Stimulated activated naive B cell treated with anti-CD40 and anti-IgM and Interleukin-4, amounts not matched to agents 10 μg/mL and 1 μg/mL and 100 μg/mL, for 72 hours (primary cell): ENCODE measurements at regions not wholly inside any gene's neighbourhood (a gene's known extent, or its start where the extent isn't known, plus 50 kb on each side); places are given as distances from the start of the nearest gene placed in this dataset.

ENCODE experiments used
- ATAC-seq, 2 donors: fragments of 150-1000 bp; cut with Tn5 transposase; replicated peaks; 2 replicates each; pipeline ENCODE4 v1.10.0; 2021; ENCODE audit warnings: moderate library complexity in 1 of 2
- DNase-seq: peaks from one replicate; pipeline ENCODE4 v3.0.0; 2021
- H3K27ac Mint-ChIP-seq: one replicate; pipeline ENCODE4 v1.8.0; 2022; ENCODE audit warnings: mild to moderate bottlenecking, mixed read lengths
- H3K27me3 Mint-ChIP-seq, 2 donors: one replicate each; pipeline ENCODE4 v1.8.0; 2022; ENCODE audit warnings: mixed read lengths in 2 of 2
- H3K36me3 Mint-ChIP-seq, 2 donors: one replicate each; pipeline ENCODE4 v1.8.0; 2022; ENCODE audit warnings: mixed read lengths in 2 of 2, mild to moderate bottlenecking in 1 of 2
- H3K4me1 Mint-ChIP-seq, 2 donors: one replicate each; pipeline ENCODE4 v1.8.0; 2022; ENCODE audit warnings: mixed read lengths in 2 of 2, mild to moderate bottlenecking in 1 of 2
- H3K4me3 Mint-ChIP-seq, 2 donors: one replicate each; pipeline ENCODE4 v1.8.0; 2022; ENCODE audit warnings: mild to moderate bottlenecking in 2 of 2, mixed read lengths in 2 of 2, moderate library complexity in 1 of 2
- H3K9me3 Mint-ChIP-seq, 2 donors: one replicate each; pipeline ENCODE4 v1.8.0; 2022; ENCODE audit warnings: mixed read lengths in 2 of 2, mild to moderate bottlenecking in 1 of 2

GRCh38 chr4:17096692-17097091 is 198.2 kb upstream of the LDB2 start:
- no peak overlapping the region for H3K27ac Mint-ChIP-seq
- ATAC-seq (no peak), DNase-seq (no peak)
- peaks cover 0 to 8% of the 10 kb centered on the region in 2 donors for H3K4me1 Mint-ChIP-seq
- no peaks in the 10 kb centered on the region for H3K9me3 Mint-ChIP-seq
- no peaks in the 10 kb centered on the region for H3K36me3 Mint-ChIP-seq
- H3K4me3 Mint-ChIP-seq: no peak overlapping the region
- H3K27me3 Mint-ChIP-seq: no peaks in the 10 kb centered on the region

GRCh38 chr4:17095771-17096170 is 197.3 kb upstream of the LDB2 start:
- Mint-ChIP-seq H3K9me3 (no peaks in the 10 kb centered on the region), H3K27ac (no peak overlapping the region), H3K4me3 (no peak overlapping the region), H3K4me1 (peaks cover 0 to 8% of the 10 kb centered on the region in 2 donors), H3K27me3 (no peaks in the 10 kb centered on the region), H3K36me3 (no peaks in the 10 kb centered on the region)
- no peak for ATAC-seq
- no peak for DNase-seq

GRCh38 chr4:17094876-17095210 is 196.4 kb upstream of the LDB2 start:
- Mint-ChIP-seq H3K27me3 (no peaks in the 10 kb centered on the region), H3K36me3 (no peaks in the 10 kb centered on the region), H3K27ac (no peak overlapping the region), H3K9me3 (no peaks in the 10 kb centered on the region), H3K4me1 (peaks cover 0 to 8% of the 10 kb centered on the region in 2 donors), H3K4me3 (no peak overlapping the region)
- no peak for DNase-seq
- no peak for ATAC-seq

GRCh38 chr4:17094159-17094875 is 195.9 kb upstream of the LDB2 start:
- no peak overlapping the region for H3K27ac Mint-ChIP-seq

GRCh38 chr4:17093481-17093880 is 195.0 kb upstream of the LDB2 start:
- H3K27ac Mint-ChIP-seq: no peak overlapping the region
- no peaks in the 10 kb centered on the region for H3K27me3 Mint-ChIP-seq
- H3K9me3 Mint-ChIP-seq: peaks cover 0 to 4% of the 10 kb centered on the region in 2 donors
- peaks cover 0 to 8% of the 10 kb centered on the region in 2 donors for H3K4me1 Mint-ChIP-seq
- ATAC-seq (peak in 1 of 2 donors; percentile 22), DNase-seq (no peak)
- H3K4me3 Mint-ChIP-seq: no peak overlapping the region
- no peaks in the 10 kb centered on the region for H3K36me3 Mint-ChIP-seq

More at GRCh38 chr4:17094159-17094875, 195.9 kb upstream of the LDB2 start:
- no peak for DNase-seq
- no peak for ATAC-seq
- no peaks in the 10 kb centered on the region for H3K9me3 Mint-ChIP-seq
- H3K27me3 Mint-ChIP-seq: no peaks in the 10 kb centered on the region
- no peak overlapping the region for H3K4me3 Mint-ChIP-seq
- H3K36me3 Mint-ChIP-seq: no peaks in the 10 kb centered on the region
- peaks cover 0 to 8% of the 10 kb centered on the region in 2 donors for H3K4me1 Mint-ChIP-seq

- H3K27ac Mint-ChIP-seq: no peak overlapping the region
- DNase-seq (no peak), ATAC-seq (peak; percentile 78)
- H3K36me3 Mint-ChIP-seq: no peaks in the 10 kb centered on the region
- peaks cover 0 to 4% of the 10 kb centered on the region in 2 donors for H3K9me3 Mint-ChIP-seq
- no peaks in the 10 kb centered on the region for H3K27me3 Mint-ChIP-seq
- peaks cover 0 to 8% of the 10 kb centered on the region in 2 donors for H3K4me1 Mint-ChIP-seq
- no peak overlapping the region for H3K4me3 Mint-ChIP-seq
Measured at GRCh38 chr4:17092736-17093437, 194.4 kb upstream of the LDB2 start.

- Mint-ChIP-seq H3K4me1 (peaks cover 0 to 8% of the 10 kb centered on the region in 2 donors), H3K27me3 (no peaks in the 10 kb centered on the region), H3K36me3 (no peaks in the 10 kb centered on the region), H3K27ac (no peak overlapping the region), H3K9me3 (peaks cover 0 to 4% of the 10 kb centered on the region in 2 donors), H3K4me3 (no peak overlapping the region)
- DNase-seq (no peak), ATAC-seq (no peak)
Measured at GRCh38 chr4:17091104-17091503, 192.7 kb upstream of the LDB2 start.

- H3K4me1 Mint-ChIP-seq: peaks cover 0 to 8% of the 10 kb centered on the region in 2 donors
- peaks cover 0 to 4% of the 10 kb centered on the region in 2 donors for H3K9me3 Mint-ChIP-seq
- no peak for DNase-seq
- no peak overlapping the region for H3K4me3 Mint-ChIP-seq
- no peak for ATAC-seq
- H3K27ac Mint-ChIP-seq: no peak overlapping the region
- H3K27me3 Mint-ChIP-seq: no peaks in the 10 kb centered on the region
- no peaks in the 10 kb centered on the region for H3K36me3 Mint-ChIP-seq
Measured at GRCh38 chr4:17090063-17090462, 191.6 kb upstream of the LDB2 start.

GRCh38 chr4:17085416-17085815 is 187.0 kb upstream of the LDB2 start:
- no peaks in the 10 kb centered on the region for H3K36me3 Mint-ChIP-seq
- H3K27me3 Mint-ChIP-seq: no peaks in the 10 kb centered on the region
- no peaks in the 10 kb centered on the region for H3K4me1 Mint-ChIP-seq
- no peak overlapping the region for H3K4me3 Mint-ChIP-seq
- no peak overlapping the region for H3K27ac Mint-ChIP-seq
- H3K9me3 Mint-ChIP-seq: peaks cover 0 to 4% of the 10 kb centered on the region in 2 donors
- no peak for DNase-seq
- no peak for ATAC-seq

- no peak for ATAC-seq
- H3K27ac Mint-ChIP-seq: no peak overlapping the region
- no peak for DNase-seq
- no peaks in the 10 kb centered on the region for H3K27me3 Mint-ChIP-seq
- H3K4me3 Mint-ChIP-seq: no peak overlapping the region
- no peaks in the 10 kb centered on the region for H3K36me3 Mint-ChIP-seq
- no peaks in the 10 kb centered on the region for H3K4me1 Mint-ChIP-seq
- no peaks in the 10 kb centered on the region for H3K9me3 Mint-ChIP-seq
Measured at GRCh38 chr4:17082186-17082585, 183.7 kb upstream of the LDB2 start.

- no peaks in the 10 kb centered on the region for H3K27me3 Mint-ChIP-seq
- no peak for ATAC-seq
- no peak overlapping the region for H3K27ac Mint-ChIP-seq
- no peaks in the 10 kb centered on the region for H3K4me1 Mint-ChIP-seq
- DNase-seq: no peak
- H3K36me3 Mint-ChIP-seq: no peaks in the 10 kb centered on the region
- H3K4me3 Mint-ChIP-seq: no peak overlapping the region
- no peaks in the 10 kb centered on the region for H3K9me3 Mint-ChIP-seq
Measured at GRCh38 chr4:17081179-17081578, 182.7 kb upstream of the LDB2 start.

GRCh38 chr4:17077105-17077504 is 178.7 kb upstream of the LDB2 start:
- Mint-ChIP-seq H3K4me1 (no peaks in the 10 kb centered on the region), H3K36me3 (no peaks in the 10 kb centered on the region), H3K9me3 (no peaks in the 10 kb centered on the region), H3K27me3 (no peaks in the 10 kb centered on the region), H3K4me3 (no peak overlapping the region), H3K27ac (peak overlapping the region; percentile 37)
- no peak for DNase-seq
- ATAC-seq: no peak

- no peak overlapping the region for H3K4me3 Mint-ChIP-seq
- H3K27me3 Mint-ChIP-seq: no peaks in the 10 kb centered on the region
- DNase-seq (no peak), ATAC-seq (no peak)
- no peaks in the 10 kb centered on the region for H3K36me3 Mint-ChIP-seq
- H3K4me1 Mint-ChIP-seq: no peaks in the 10 kb centered on the region
- peaks cover 0 to 1% of the 10 kb centered on the region in 2 donors for H3K9me3 Mint-ChIP-seq
- no peak overlapping the region for H3K27ac Mint-ChIP-seq
Measured at GRCh38 chr4:17072483-17072882, 174.0 kb upstream of the LDB2 start.

GRCh38 chr4:17068891-17069290 is 170.4 kb upstream of the LDB2 start:
- DNase-seq (no peak), ATAC-seq (no peak)
- no peaks in the 10 kb centered on the region for H3K27me3 Mint-ChIP-seq
- H3K36me3 Mint-ChIP-seq: no peaks in the 10 kb centered on the region
- H3K9me3 Mint-ChIP-seq: peaks cover 0 to 1% of the 10 kb centered on the region in 2 donors
- H3K4me1 Mint-ChIP-seq: no peaks in the 10 kb centered on the region
- no peak overlapping the region for H3K27ac Mint-ChIP-seq
- H3K4me3 Mint-ChIP-seq: no peak overlapping the region

- no peaks in the 10 kb centered on the region for H3K27me3 Mint-ChIP-seq
- DNase-seq: no peak
- no peaks in the 10 kb centered on the region for H3K4me1 Mint-ChIP-seq
- ATAC-seq: no peak
- no peak overlapping the region for H3K4me3 Mint-ChIP-seq
- peaks cover 0 to 1% of the 10 kb centered on the region in 2 donors for H3K9me3 Mint-ChIP-seq
- no peaks in the 10 kb centered on the region for H3K36me3 Mint-ChIP-seq
- H3K27ac Mint-ChIP-seq: no peak overlapping the region
Measured at GRCh38 chr4:17068392-17068791, 169.9 kb upstream of the LDB2 start.
